ENCODE measurements at regions not wholly inside any gene's neighbourhood (a gene's known extent, or its start where the extent isn't known, plus 50 kb on each side); places are given as distances from the start of the nearest gene placed in this dataset.

DNA sequence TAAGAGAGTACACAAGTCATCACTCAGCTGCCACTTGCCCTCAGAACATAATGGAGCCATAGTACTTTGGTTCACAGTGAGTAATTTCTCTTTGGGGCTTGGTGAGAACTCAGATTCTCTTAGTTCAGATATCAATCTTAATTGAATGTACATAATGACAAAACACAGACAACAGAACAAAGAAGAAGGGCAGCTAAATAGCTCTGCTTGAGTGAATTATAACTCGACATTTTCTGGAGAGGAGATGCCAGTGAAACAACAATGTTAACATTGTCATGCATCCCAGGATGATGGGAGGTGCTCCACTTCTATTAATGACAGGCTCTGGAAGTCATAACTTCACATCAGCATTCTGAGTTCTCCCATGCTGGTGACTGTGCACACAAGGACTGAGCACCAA lies 508.1 kb downstream of the TMEM135 start:
- ATAC-seq = no peak
- TF ChIP-seq OSR1 (CRISPR knock-in tag; IDR thresholded peaks at IDR 0.05) (no peak), ARNTL (CRISPR knock-in tag; IDR thresholded peaks at IDR 0.05; ENCODE audit: borderline replicate concordance, low read depth) (no peak), PATZ1 (CRISPR knock-in tag; IDR thresholded peaks at IDR 0.05; ENCODE audit: borderline replicate concordance) (no peak), ZNF565 (CRISPR knock-in tag; conservative IDR thresholded peaks at IDR 0.05; ENCODE audit: low read depth) (no peak), ESRRG (CRISPR knock-in tag; IDR thresholded peaks at IDR 0.05) (no peak), ZFP30 (CRISPR knock-in tag; IDR thresholded peaks at IDR 0.05) (no peak), ZNF70 (CRISPR knock-in tag; IDR thresholded peaks at IDR 0.05) (no peak), BACH2 (CRISPR knock-in tag; IDR thresholded peaks at IDR 0.05; ENCODE audit: borderline replicate concordance) (no peak), SNAI2 (CRISPR knock-in tag; IDR thresholded peaks at IDR 0.05) (no peak)
- TF ChIP-seq, protein P1, sequence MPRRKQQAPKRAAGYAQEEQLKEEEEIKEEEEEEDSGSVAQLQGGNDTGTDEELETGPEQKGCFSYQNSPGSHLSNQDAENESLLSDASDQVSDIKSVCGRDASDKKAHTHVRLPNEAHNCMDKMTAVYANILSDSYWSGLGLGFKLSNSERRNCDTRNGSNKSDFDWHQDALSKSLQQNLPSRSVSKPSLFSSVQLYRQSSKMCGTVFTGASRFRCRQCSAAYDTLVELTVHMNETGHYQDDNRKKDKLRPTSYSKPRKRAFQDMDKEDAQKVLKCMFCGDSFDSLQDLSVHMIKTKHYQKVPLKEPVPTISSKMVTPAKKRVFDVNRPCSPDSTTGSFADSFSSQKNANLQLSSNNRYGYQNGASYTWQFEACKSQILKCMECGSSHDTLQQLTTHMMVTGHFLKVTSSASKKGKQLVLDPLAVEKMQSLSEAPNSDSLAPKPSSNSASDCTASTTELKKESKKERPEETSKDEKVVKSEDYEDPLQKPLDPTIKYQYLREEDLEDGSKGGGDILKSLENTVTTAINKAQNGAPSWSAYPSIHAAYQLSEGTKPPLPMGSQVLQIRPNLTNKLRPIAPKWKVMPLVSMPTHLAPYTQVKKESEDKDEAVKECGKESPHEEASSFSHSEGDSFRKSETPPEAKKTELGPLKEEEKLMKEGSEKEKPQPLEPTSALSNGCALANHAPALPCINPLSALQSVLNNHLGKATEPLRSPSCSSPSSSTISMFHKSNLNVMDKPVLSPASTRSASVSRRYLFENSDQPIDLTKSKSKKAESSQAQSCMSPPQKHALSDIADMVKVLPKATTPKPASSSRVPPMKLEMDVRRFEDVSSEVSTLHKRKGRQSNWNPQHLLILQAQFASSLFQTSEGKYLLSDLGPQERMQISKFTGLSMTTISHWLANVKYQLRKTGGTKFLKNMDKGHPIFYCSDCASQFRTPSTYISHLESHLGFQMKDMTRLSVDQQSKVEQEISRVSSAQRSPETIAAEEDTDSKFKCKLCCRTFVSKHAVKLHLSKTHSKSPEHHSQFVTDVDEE (CRISPR knock-in tag; IDR thresholded peaks at IDR 0.05) = no peak

DNA sequence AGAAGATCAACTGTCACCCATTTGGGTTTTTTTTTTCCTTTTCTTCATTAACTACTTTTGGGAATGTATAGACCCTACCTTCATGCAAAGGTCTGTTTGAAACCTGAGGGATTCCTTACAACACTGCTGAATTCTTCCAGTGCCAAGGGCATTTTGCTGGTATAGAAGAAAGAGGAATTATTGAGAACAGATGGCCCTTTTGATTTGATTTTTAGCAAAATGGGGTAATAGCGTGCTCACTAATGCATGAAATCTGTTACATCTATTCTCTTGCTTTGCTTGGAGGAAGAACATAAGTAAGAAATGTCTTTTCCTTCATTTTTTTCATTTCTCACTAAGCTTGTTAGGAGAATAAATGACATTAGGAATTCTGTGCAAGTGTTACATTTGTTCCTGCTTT lies 501.9 kb downstream of the TMEM135 start:
- TF ChIP-seq SNAI2 (CRISPR knock-in tag; IDR thresholded peaks at IDR 0.05) = no peak
- no peak for TF ChIP-seq ZNF565 (CRISPR knock-in tag; conservative IDR thresholded peaks at IDR 0.05; ENCODE audit: low read depth)
- no peak for TF ChIP-seq POU6F1 (CRISPR knock-in tag; IDR thresholded peaks at IDR 0.05; ENCODE audit: borderline replicate concordance, low read depth)
- TF ChIP-seq GLIS3 (CRISPR knock-in tag; IDR thresholded peaks at IDR 0.05) = no peak
- no peak for TF ChIP-seq ZFP30 (CRISPR knock-in tag; IDR thresholded peaks at IDR 0.05)
- TF ChIP-seq PPARA (CRISPR knock-in tag; IDR thresholded peaks at IDR 0.05; ENCODE audit: borderline replicate concordance) = no peak
- TF ChIP-seq ZNF8 (CRISPR knock-in tag; IDR thresholded peaks at IDR 0.05) = no peak
- no peak for TF ChIP-seq ZC3H10 (CRISPR knock-in tag; IDR thresholded peaks at IDR 0.05)
- TF ChIP-seq ZFP3 (CRISPR knock-in tag; IDR thresholded peaks at IDR 0.05) = no peak
- TF ChIP-seq, protein P1 (CRISPR knock-in tag; IDR thresholded peaks at IDR 0.05) = no peak
- no peak for TF ChIP-seq RARB (CRISPR knock-in tag; IDR thresholded peaks at IDR 0.05)
- no peak for ATAC-seq

DNA sequence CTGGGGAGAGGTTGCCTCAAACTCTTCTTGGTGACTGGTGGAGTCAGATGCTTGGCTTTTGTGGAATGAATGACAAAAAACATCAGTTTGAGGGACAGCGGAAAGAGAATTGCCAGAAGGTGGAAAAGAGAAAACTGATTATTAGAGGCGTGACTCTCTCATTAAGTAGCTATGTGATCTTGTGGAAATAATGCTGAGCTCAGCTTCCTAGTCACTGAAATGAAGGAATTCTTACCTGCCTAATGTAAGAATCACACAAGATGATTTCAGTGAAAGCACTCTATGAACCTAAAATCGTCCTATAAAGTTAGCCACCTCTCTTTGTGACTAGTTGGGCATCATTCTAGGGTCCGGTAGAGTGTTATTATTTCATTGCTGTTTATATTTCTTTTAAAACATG lies 498.8 kb downstream of the TMEM135 start:
- ATAC-seq = no peak
- TF ChIP-seq POU6F1 (CRISPR knock-in tag; IDR thresholded peaks at IDR 0.05; ENCODE audit: borderline replicate concordance, low read depth) (no peak), CSDC2 (CRISPR knock-in tag; IDR thresholded peaks at IDR 0.05) (no peak), ZFP3 (CRISPR knock-in tag; IDR thresholded peaks at IDR 0.05) (no peak), PPARA (CRISPR knock-in tag; IDR thresholded peaks at IDR 0.05; ENCODE audit: borderline replicate concordance) (no peak), CREB5 (CRISPR knock-in tag; IDR thresholded peaks at IDR 0.05; ENCODE audit: low read depth) (no peak), GLIS3 (CRISPR knock-in tag; IDR thresholded peaks at IDR 0.05) (no peak), ZNF565 (CRISPR knock-in tag; conservative IDR thresholded peaks at IDR 0.05; ENCODE audit: low read depth) (no peak), OSR1 (CRISPR knock-in tag; IDR thresholded peaks at IDR 0.05) (no peak), ZFP30 (CRISPR knock-in tag; IDR thresholded peaks at IDR 0.05) (no peak), ZC3H10 (CRISPR knock-in tag; IDR thresholded peaks at IDR 0.05) (no peak), PATZ1 (CRISPR knock-in tag; IDR thresholded peaks at IDR 0.05; ENCODE audit: borderline replicate concordance) (no peak), RARB (CRISPR knock-in tag; IDR thresholded peaks at IDR 0.05) (no peak), ARNTL (CRISPR knock-in tag; IDR thresholded peaks at IDR 0.05; ENCODE audit: borderline replicate concordance, low read depth) (no peak), ZNF8 (CRISPR knock-in tag; IDR thresholded peaks at IDR 0.05) (no peak)
- TF ChIP-seq, protein P2, sequence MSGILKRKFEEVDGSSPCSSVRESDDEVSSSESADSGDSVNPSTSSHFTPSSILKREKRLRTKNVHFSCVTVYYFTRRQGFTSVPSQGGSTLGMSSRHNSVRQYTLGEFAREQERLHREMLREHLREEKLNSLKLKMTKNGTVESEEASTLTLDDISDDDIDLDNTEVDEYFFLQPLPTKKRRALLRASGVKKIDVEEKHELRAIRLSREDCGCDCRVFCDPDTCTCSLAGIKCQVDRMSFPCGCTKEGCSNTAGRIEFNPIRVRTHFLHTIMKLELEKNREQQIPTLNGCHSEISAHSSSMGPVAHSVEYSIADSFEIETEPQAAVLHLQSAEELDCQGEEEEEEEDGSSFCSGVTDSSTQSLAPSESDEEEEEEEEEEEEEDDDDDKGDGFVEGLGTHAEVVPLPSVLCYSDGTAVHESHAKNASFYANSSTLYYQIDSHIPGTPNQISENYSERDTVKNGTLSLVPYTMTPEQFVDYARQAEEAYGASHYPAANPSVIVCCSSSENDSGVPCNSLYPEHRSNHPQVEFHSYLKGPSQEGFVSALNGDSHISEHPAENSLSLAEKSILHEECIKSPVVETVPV (CRISPR knock-in tag; IDR thresholded peaks at IDR 0.05) = no peak
